NCI-H526 treated with DMSO at 0.1 percent for 48 hours (cell line): ENCODE measurements at regions not wholly inside any gene's neighbourhood (a gene's known extent, or its start where the extent isn't known, plus 50 kb on each side); places are given as distances from the start of the nearest gene placed in this dataset.

Experiments
- DNase-seq: peaks from one replicate; lab custom pipeline; 2025; lab: John Stamatoyannopoulos, UW

GRCh38 chr9:90309809-90310520 lies 332.7 kb downstream of the DIRAS2 start:
- no peak for DNase-seq

GRCh38 chr9:90310521-90310876 lies 332.1 kb downstream of the DIRAS2 start:
- DNase-seq: no peak

- DNase-seq: no peak
These were observed 330.8 kb downstream of the DIRAS2 start for GRCh38 chr9:90311811-90312210.

GRCh38 chr9:90322296-90322695 lies 320.3 kb downstream of the DIRAS2 start:
- DNase-seq: no peak

- DNase-seq: no peak
These were observed 316.5 kb downstream of the DIRAS2 start for GRCh38 chr9:90325913-90326653.

- DNase-seq: no peak
These were observed 312.4 kb downstream of the DIRAS2 start for GRCh38 chr9:90330231-90330630.

GRCh38 chr9:90331826-90332575 lies 310.6 kb downstream of the DIRAS2 start:
- no peak for DNase-seq

- no peak for DNase-seq
These were observed 309.4 kb downstream of the DIRAS2 start for GRCh38 chr9:90333226-90333625.

- no peak for DNase-seq
These were observed 302.2 kb downstream of the DIRAS2 start for GRCh38 chr9:90340421-90340820.

GRCh38 chr9:90342607-90343006 lies 300.0 kb downstream of the DIRAS2 start:
- no peak for DNase-seq

GRCh38 chr9:90343366-90343765 lies 299.3 kb downstream of the DIRAS2 start:
- DNase-seq: no peak

GRCh38 chr9:90343991-90344390 lies 298.6 kb downstream of the DIRAS2 start:
- DNase-seq: no peak

GRCh38 chr9:90365666-90366065 lies 277.0 kb downstream of the DIRAS2 start:
- no peak for DNase-seq

- peak; percentile 23 for DNase-seq
These were observed 274.4 kb downstream of the DIRAS2 start for GRCh38 chr9:90368241-90368640.

- DNase-seq: no peak
These were observed 273.7 kb downstream of the DIRAS2 start for GRCh38 chr9:90368928-90369327.

- no peak for DNase-seq
These were observed 262.9 kb downstream of the DIRAS2 start for GRCh38 chr9:90379771-90380170.

GRCh38 chr9:90385146-90385545 lies 257.5 kb downstream of the DIRAS2 start:
- DNase-seq: no peak

- DNase-seq: no peak
These were observed 249.1 kb downstream of the DIRAS2 start for GRCh38 chr9:90393365-90394152.

- no peak for DNase-seq
These were observed 247.8 kb downstream of the DIRAS2 start for GRCh38 chr9:90394871-90395270.

GRCh38 chr9:90400091-90400490 lies 242.5 kb downstream of the DIRAS2 start:
- no peak for DNase-seq

- no peak for DNase-seq
These were observed 234.0 kb downstream of the DIRAS2 start for GRCh38 chr9:90408659-90409058.

- peak; percentile 78 for DNase-seq
These were observed 223.3 kb downstream of the DIRAS2 start for GRCh38 chr9:90419221-90419851.
